MM.1S (cell line): ENCODE measurements at regions not wholly inside any gene's neighbourhood (a gene's known extent, or its start where the extent isn't known, plus 50 kb on each side); places are given as distances from the start of the nearest gene placed in this dataset.

Experiments used
- CTCF ChIP-seq: fragments of 300-600 bp; sonication (generic); IDR thresholded peaks from 2 replicates; pipeline ENCODE4 v1.5.1; 2016; ENCODE audit warnings: antibody characterized with exemption, low read length, mixed read lengths
- EZH2 ChIP-seq: fragments of 300-600 bp; sonication (generic); optimal IDR thresholded peaks from 2 replicates; pipeline ENCODE3; 2017; ENCODE audit warnings: low read depth, mild to moderate bottlenecking, antibody characterized with exemption, low read length, mixed read lengths
- EZH2phosphoT487 ChIP-seq: fragments of 300-600 bp; sonication (generic); IDR thresholded peaks from 2 replicates; pipeline ENCODE4 v1.6.1; 2018; ENCODE audit warnings: antibody characterized with exemption, low read length

- no peak for TF ChIP-seq CTCF
- TF ChIP-seq EZH2phosphoT487, result no peak
- no peak for TF ChIP-seq EZH2
These were observed 139.5 kb upstream of the SPACA7 start for GRCh38 chr13:112236539-112237197.
